K562 (cell line): ENCODE measurements at regions not wholly inside any gene's neighbourhood (a gene's known extent, or its start where the extent isn't known, plus 50 kb on each side); places are given as distances from the start of the nearest gene placed in this dataset.

ENCODE experiments used
- BCOR ChIP-seq: fragments of 450-650 bp; IDR thresholded peaks from 2 replicates; pipeline ENCODE4 v1.6.1; 2016
- EP400 ChIP-seq: fragments of 450-650 bp; IDR thresholded peaks from 2 replicates; pipeline ENCODE4 v1.6.1; 2017; ENCODE audit warnings: antibody characterized with exemption, mild to moderate bottlenecking, moderate library complexity
- KDM5B ChIP-seq: fragments of 200-600 bp; sonication (generic); IDR thresholded peaks from 2 replicates; pipeline ENCODE4 v1.6.1; 2012; ENCODE audit warnings: low read depth, mild to moderate bottlenecking, moderate library complexity, low read length, control low read depth, inconsistent platforms; ENCODE audit not compliant: insufficient replicate concordance
- PKNOX1 ChIP-seq: fragments of 450-650 bp; IDR thresholded peaks from 2 replicates; pipeline ENCODE4 v1.6.1; 2016
- RCOR1 ChIP-seq, 2 experiments: IDR thresholded peaks; 2 replicates each; pipeline ENCODE4 v1.6.1; 2012; ENCODE audit warnings: low read depth in 2 of 2, low read length in 2 of 2, borderline replicate concordance in 1 of 2, improper control_type of control experiment in 1 of 2
- ZBTB34 ChIP-seq: fragments of 250-450 bp; sonication (Bioruptor Pico); IDR thresholded peaks from 2 replicates; pipeline ENCODE4 v1.8.0; 2021; ENCODE audit warnings: mild to moderate bottlenecking, moderate library complexity
- ZNF274 ChIP-seq: IDR thresholded peaks from 2 replicates; pipeline ENCODE4 v1.6.1; 2011; ENCODE audit warnings: low read depth, mild to moderate bottlenecking, low read length, moderate library complexity, borderline replicate concordance
- TF ChIP-seq, protein P1 (sequence below), 2 experiments: fragments of 450-650 bp; formaldehyde crosslinking in 1 of 2; IDR thresholded peaks; 2 replicates each; pipeline versions ENCODE4 v1.4.0 to v1.6.1; 2014 to 2020; ENCODE audit warnings: mild to moderate bottlenecking in 2 of 2, borderline replicate concordance in 1 of 2, low read depth in 1 of 2
- TF ChIP-seq, protein P2 (sequence below): sonication (generic); IDR thresholded peaks from 2 replicates; pipeline ENCODE4 v1.6.1; 2016
- TF ChIP-seq, protein P3 (sequence below): fragments of 450-650 bp; IDR thresholded peaks from 2 replicates; pipeline ENCODE4 v1.6.1; 2017; ENCODE audit warnings: mild to moderate bottlenecking, moderate library complexity
- TF ChIP-seq, protein P4 (sequence below): fragments of 250-450 bp; sonication (Bioruptor Pico); IDR thresholded peaks from 2 replicates; pipeline ENCODE4 v1.4.0; 2020; ENCODE audit warnings: borderline replicate concordance

DNA sequence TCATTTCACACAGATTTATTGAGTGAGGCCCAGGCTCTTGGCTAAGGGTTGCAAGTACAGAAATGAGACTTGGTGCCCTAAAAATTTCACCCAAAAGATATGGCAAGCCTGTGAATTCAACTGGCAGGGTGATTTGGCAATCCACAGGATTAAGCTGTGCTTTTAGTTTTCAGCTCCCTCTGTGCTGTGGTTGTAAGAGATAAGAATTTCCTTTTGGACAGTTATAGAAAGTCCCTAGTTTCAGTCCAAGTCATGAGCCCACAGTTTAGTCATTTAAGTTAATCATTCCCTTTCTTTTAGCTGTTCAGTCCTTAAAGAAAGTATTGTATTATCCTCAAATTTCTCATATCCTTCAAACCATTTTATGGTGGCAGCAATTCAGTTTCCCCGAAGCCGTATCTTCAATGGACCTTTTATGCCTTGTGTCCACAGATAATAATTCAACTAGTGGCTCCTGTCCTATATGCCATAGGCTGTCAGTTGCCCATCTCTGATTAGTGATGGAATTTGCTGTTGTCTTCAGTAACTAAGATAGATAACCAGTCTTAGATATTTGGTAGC lies 73.4 kb upstream of the NAMPT start (continued):
- TF ChIP-seq, protein P1, sequence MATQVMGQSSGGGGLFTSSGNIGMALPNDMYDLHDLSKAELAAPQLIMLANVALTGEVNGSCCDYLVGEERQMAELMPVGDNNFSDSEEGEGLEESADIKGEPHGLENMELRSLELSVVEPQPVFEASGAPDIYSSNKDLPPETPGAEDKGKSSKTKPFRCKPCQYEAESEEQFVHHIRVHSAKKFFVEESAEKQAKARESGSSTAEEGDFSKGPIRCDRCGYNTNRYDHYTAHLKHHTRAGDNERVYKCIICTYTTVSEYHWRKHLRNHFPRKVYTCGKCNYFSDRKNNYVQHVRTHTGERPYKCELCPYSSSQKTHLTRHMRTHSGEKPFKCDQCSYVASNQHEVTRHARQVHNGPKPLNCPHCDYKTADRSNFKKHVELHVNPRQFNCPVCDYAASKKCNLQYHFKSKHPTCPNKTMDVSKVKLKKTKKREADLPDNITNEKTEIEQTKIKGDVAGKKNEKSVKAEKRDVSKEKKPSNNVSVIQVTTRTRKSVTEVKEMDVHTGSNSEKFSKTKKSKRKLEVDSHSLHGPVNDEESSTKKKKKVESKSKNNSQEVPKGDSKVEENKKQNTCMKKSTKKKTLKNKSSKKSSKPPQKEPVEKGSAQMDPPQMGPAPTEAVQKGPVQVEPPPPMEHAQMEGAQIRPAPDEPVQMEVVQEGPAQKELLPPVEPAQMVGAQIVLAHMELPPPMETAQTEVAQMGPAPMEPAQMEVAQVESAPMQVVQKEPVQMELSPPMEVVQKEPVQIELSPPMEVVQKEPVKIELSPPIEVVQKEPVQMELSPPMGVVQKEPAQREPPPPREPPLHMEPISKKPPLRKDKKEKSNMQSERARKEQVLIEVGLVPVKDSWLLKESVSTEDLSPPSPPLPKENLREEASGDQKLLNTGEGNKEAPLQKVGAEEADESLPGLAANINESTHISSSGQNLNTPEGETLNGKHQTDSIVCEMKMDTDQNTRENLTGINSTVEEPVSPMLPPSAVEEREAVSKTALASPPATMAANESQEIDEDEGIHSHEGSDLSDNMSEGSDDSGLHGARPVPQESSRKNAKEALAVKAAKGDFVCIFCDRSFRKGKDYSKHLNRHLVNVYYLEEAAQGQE (IDR thresholded peaks at IDR 0.05; ENCODE audit: borderline replicate concordance) = peak; percentile 8; the same call in 1 of the 2 replicates
- TF ChIP-seq, protein P1 (CRISPR knock-in tag; IDR thresholded peaks at IDR 0.05; ENCODE audit: low read depth) = no peak
- TF ChIP-seq RCOR1 (IDR thresholded peaks at IDR 0.05; ENCODE audit: borderline replicate concordance in 1 of 2, low read depth in 2 of 2, low read length in 2 of 2) (peak in 1 of 2 experiments; percentile 60; a peak in 1 of 4 replicates), ZBTB34 (CRISPR knock-in tag) (no peak), ZNF274 (no peak), KDM5B (no peak), EP400 (peak; percentile 32; the same call in 1 of the 2 replicates), BCOR (no peak), PKNOX1 (peak; percentile 62)
- TF ChIP-seq, protein P2, sequence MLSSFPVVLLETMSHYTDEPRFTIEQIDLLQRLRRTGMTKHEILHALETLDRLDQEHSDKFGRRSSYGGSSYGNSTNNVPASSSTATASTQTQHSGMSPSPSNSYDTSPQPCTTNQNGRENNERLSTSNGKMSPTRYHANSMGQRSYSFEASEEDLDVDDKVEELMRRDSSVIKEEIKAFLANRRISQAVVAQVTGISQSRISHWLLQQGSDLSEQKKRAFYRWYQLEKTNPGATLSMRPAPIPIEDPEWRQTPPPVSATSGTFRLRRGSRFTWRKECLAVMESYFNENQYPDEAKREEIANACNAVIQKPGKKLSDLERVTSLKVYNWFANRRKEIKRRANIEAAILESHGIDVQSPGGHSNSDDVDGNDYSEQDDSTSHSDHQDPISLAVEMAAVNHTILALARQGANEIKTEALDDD = peak; percentile 99
- TF ChIP-seq, protein P3, sequence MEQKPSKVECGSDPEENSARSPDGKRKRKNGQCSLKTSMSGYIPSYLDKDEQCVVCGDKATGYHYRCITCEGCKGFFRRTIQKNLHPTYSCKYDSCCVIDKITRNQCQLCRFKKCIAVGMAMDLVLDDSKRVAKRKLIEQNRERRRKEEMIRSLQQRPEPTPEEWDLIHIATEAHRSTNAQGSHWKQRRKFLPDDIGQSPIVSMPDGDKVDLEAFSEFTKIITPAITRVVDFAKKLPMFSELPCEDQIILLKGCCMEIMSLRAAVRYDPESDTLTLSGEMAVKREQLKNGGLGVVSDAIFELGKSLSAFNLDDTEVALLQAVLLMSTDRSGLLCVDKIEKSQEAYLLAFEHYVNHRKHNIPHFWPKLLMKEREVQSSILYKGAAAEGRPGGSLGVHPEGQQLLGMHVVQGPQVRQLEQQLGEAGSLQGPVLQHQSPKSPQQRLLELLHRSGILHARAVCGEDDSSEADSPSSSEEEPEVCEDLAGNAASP = no peak
- TF ChIP-seq, protein P4, sequence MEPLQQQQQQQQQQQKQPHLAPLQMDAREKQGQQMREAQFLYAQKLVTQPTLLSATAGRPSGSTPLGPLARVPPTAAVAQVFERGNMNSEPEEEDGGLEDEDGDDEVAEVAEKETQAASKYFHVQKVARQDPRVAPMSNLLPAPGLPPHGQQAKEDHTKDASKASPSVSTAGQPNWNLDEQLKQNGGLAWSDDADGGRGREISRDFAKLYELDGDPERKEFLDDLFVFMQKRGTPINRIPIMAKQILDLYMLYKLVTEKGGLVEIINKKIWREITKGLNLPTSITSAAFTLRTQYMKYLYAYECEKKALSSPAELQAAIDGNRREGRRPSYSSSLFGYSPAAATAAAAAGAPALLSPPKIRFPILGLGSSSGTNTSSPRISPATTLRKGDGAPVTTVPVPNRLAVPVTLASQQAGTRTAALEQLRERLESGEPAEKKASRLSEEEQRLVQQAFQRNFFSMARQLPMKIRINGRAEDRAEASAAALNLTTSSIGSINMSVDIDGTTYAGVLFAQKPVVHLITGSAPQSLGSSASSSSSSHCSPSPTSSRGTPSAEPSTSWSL (CRISPR knock-in tag) = no peak
